ENCODE measurements at regions not wholly inside any gene's neighbourhood (a gene's known extent, or its start where the extent isn't known, plus 50 kb on each side); places are given as distances from the start of the nearest gene placed in this dataset.

- Histone ChIP-seq H3K4me2 (ENCODE audit: low read length) (no peak overlapping the region), H3K27ac (ENCODE audit: low read depth, low read length) (no peak overlapping the region), H4K20me1 (ENCODE audit: insufficient read depth, low read length) (no peaks in the 10 kb centered on the region), H3K4me3 (ENCODE audit: insufficient read depth, low read depth, low read length) (no peak overlapping the region), H3K36me3 (ENCODE audit: insufficient read depth, low read length) (no peaks in the 10 kb centered on the region), H2AFZ (ENCODE audit: low read depth, low read length) (no peak overlapping the region), H3K79me2 (ENCODE audit: insufficient read depth, low read length) (no peaks in the 10 kb centered on the region), H3K4me1 (ENCODE audit: insufficient read depth, low read length) (peaks cover 18% of the 10 kb centered on the region), H3K9ac (ENCODE audit: low read length) (no peak overlapping the region), H3K9me3 (ENCODE audit: insufficient read depth, low read depth, low read length) (no peaks in the 10 kb centered on the region), H3K27me3 (ENCODE audit: insufficient read depth, low read length) (no peaks in the 10 kb centered on the region)
- DNase-seq (ENCODE audit: low read depth): peak; percentile 43
- H3K27ac Mint-ChIP-seq (ENCODE audit: unreplicated experiment): no peak overlapping the region
- H3K4me1 Mint-ChIP-seq (ENCODE audit: low read depth, unreplicated experiment): peaks cover 26% of the 10 kb centered on the region
- H3K36me3 Mint-ChIP-seq (ENCODE audit: low read depth, unreplicated experiment): no peaks in the 10 kb centered on the region
- TF ChIP-seq CTCF (IDR thresholded peaks at IDR 0.05; ENCODE audit: insufficient read depth, low read depth, low read length) (no peak), EZH2 (IDR thresholded peaks at IDR 0.05; ENCODE audit: insufficient read depth, low read length) (no peak)
- peaks cover 2% of the 10 kb centered on the region for H3K27me3 Mint-ChIP-seq (ENCODE audit: low read depth, unreplicated experiment)
- no peak overlapping the region for H3K4me3 Mint-ChIP-seq (ENCODE audit: unreplicated experiment)
- H3K9me3 Mint-ChIP-seq (ENCODE audit: unreplicated experiment): no peaks in the 10 kb centered on the region
- FAIRE-seq: no peak
Measured at GRCh38 chr18:10322435-10322834, 132.0 kb upstream of the APCDD1 start.

GRCh38 chr18:10329101-10329500, 125.3 kb upstream of the APCDD1 start:
- DNase-seq (ENCODE audit: low read depth) (peak; percentile 35), FAIRE-seq (peak; percentile 23)
- peaks cover 6% of the 10 kb centered on the region for H3K27me3 Mint-ChIP-seq (ENCODE audit: low read depth, unreplicated experiment)
- Histone ChIP-seq H3K36me3 (ENCODE audit: insufficient read depth, low read length) (no peaks in the 10 kb centered on the region), H4K20me1 (ENCODE audit: insufficient read depth, low read length) (no peaks in the 10 kb centered on the region), H3K27ac (ENCODE audit: low read depth, low read length) (no peak overlapping the region), H3K27me3 (ENCODE audit: insufficient read depth, low read length) (no peaks in the 10 kb centered on the region), H3K4me2 (ENCODE audit: low read length) (no peak overlapping the region), H3K79me2 (ENCODE audit: insufficient read depth, low read length) (no peaks in the 10 kb centered on the region), H2AFZ (ENCODE audit: low read depth, low read length) (no peak overlapping the region), H3K9ac (ENCODE audit: low read length) (no peak overlapping the region), H3K4me3 (ENCODE audit: insufficient read depth, low read depth, low read length) (no peak overlapping the region), H3K4me1 (ENCODE audit: insufficient read depth, low read length) (no peaks in the 10 kb centered on the region), H3K9me3 (ENCODE audit: insufficient read depth, low read depth, low read length) (no peaks in the 10 kb centered on the region)
- H3K9me3 Mint-ChIP-seq (ENCODE audit: unreplicated experiment): no peaks in the 10 kb centered on the region
- no peak overlapping the region for H3K4me3 Mint-ChIP-seq (ENCODE audit: unreplicated experiment)
- H3K36me3 Mint-ChIP-seq (ENCODE audit: low read depth, unreplicated experiment): no peaks in the 10 kb centered on the region
- H3K4me1 Mint-ChIP-seq (ENCODE audit: low read depth, unreplicated experiment): peaks cover 13% of the 10 kb centered on the region
- TF ChIP-seq EZH2 (IDR thresholded peaks at IDR 0.05; ENCODE audit: insufficient read depth, low read length): no peak
- no peak for TF ChIP-seq CTCF (IDR thresholded peaks at IDR 0.05; ENCODE audit: insufficient read depth, low read depth, low read length)
- peak overlapping the region; percentile 41 for H3K27ac Mint-ChIP-seq (ENCODE audit: unreplicated experiment)

- Mint-ChIP-seq H3K4me3 (ENCODE audit: unreplicated experiment) (no peak overlapping the region), H3K27me3 (ENCODE audit: low read depth, unreplicated experiment) (peaks cover 10% of the 10 kb centered on the region), H3K27ac (ENCODE audit: unreplicated experiment) (no peak overlapping the region), H3K9me3 (ENCODE audit: unreplicated experiment) (no peaks in the 10 kb centered on the region), H3K36me3 (ENCODE audit: low read depth, unreplicated experiment) (peaks cover 2% of the 10 kb centered on the region), H3K4me1 (ENCODE audit: low read depth, unreplicated experiment) (peaks cover 13% of the 10 kb centered on the region)
- H3K27me3 ChIP-seq (ENCODE audit: insufficient read depth, low read length): no peaks in the 10 kb centered on the region
- DNase-seq (ENCODE audit: low read depth) (no peak), FAIRE-seq (no peak)
- no peaks in the 10 kb centered on the region for H3K4me1 ChIP-seq (ENCODE audit: insufficient read depth, low read length)
- H3K27ac ChIP-seq (ENCODE audit: low read depth, low read length): no peak overlapping the region
- H4K20me1 ChIP-seq (ENCODE audit: insufficient read depth, low read length): no peaks in the 10 kb centered on the region
- TF ChIP-seq EZH2 (IDR thresholded peaks at IDR 0.05; ENCODE audit: insufficient read depth, low read length) (no peak), CTCF (IDR thresholded peaks at IDR 0.05; ENCODE audit: insufficient read depth, low read depth, low read length) (no peak)
- H3K4me3 ChIP-seq (ENCODE audit: insufficient read depth, low read depth, low read length): no peak overlapping the region
- H3K36me3 ChIP-seq (ENCODE audit: insufficient read depth, low read length): no peaks in the 10 kb centered on the region
- no peaks in the 10 kb centered on the region for H3K79me2 ChIP-seq (ENCODE audit: insufficient read depth, low read length)
- no peaks in the 10 kb centered on the region for H3K9me3 ChIP-seq (ENCODE audit: insufficient read depth, low read depth, low read length)
- no peak overlapping the region for H3K4me2 ChIP-seq (ENCODE audit: low read length)
- H2AFZ ChIP-seq (ENCODE audit: low read depth, low read length): no peak overlapping the region
- H3K9ac ChIP-seq (ENCODE audit: low read length): no peak overlapping the region
Measured at GRCh38 chr18:10330428-10330827, 124.0 kb upstream of the APCDD1 start.

Measured in astrocyte (in vitro differentiated cells and primary cell).